NCI-H187 treated with DMSO at 0.1 percent for 48 hours (cell line): ENCODE measurements at regions not wholly inside any gene's neighbourhood (a gene's known extent, or its start where the extent isn't known, plus 50 kb on each side); places are given as distances from the start of the nearest gene placed in this dataset.

Source experiments
- DNase-seq: peaks from one replicate; lab custom pipeline; 2025; lab: John Stamatoyannopoulos, UW

GRCh38 chr2:3062476-3063260 lies 314.9 kb downstream of the EIPR1 start:
- no peak for DNase-seq

GRCh38 chr2:3060049-3060448 lies 317.6 kb downstream of the EIPR1 start:
- no peak for DNase-seq

- DNase-seq = no peak
These were observed 318.3 kb downstream of the EIPR1 start for GRCh38 chr2:3059141-3059925.

- DNase-seq = no peak
These were observed 323.6 kb downstream of the EIPR1 start for GRCh38 chr2:3054066-3054465.

- DNase-seq = no peak
These were observed 326.4 kb downstream of the EIPR1 start for GRCh38 chr2:3051266-3051665.

- DNase-seq = no peak
These were observed 331.3 kb downstream of the EIPR1 start for GRCh38 chr2:3046170-3046865.

- DNase-seq = no peak
These were observed 332.2 kb downstream of the EIPR1 start for GRCh38 chr2:3045318-3045921.

- DNase-seq = no peak
These were observed 332.9 kb downstream of the EIPR1 start for GRCh38 chr2:3044587-3045317.

GRCh38 chr2:3043726-3044125 lies 333.9 kb downstream of the EIPR1 start:
- DNase-seq = no peak

- no peak for DNase-seq
These were observed 334.7 kb downstream of the EIPR1 start for GRCh38 chr2:3042601-3043585.

- DNase-seq = no peak
These were observed 335.6 kb downstream of the EIPR1 start for GRCh38 chr2:3041841-3042600.

GRCh38 chr2:3041246-3041645 lies 336.4 kb downstream of the EIPR1 start:
- no peak for DNase-seq

- DNase-seq = no peak
These were observed 337.0 kb downstream of the EIPR1 start for GRCh38 chr2:3040496-3041140.

- no peak for DNase-seq
These were observed 337.6 kb downstream of the EIPR1 start for GRCh38 chr2:3040066-3040428.

GRCh38 chr2:3039188-3040065 lies 338.2 kb downstream of the EIPR1 start:
- DNase-seq = no peak

GRCh38 chr2:3038636-3039035 lies 339.0 kb downstream of the EIPR1 start:
- no peak for DNase-seq

- no peak for DNase-seq
These were observed 340.1 kb downstream of the EIPR1 start for GRCh38 chr2:3037196-3038194.
